Esophagus muscularis mucosa (tissue), 3 donors: ENCODE measurements at regions not wholly inside any gene's neighbourhood (a gene's known extent, or its start where the extent isn't known, plus 50 kb on each side); places are given as distances from the start of the nearest gene placed in this dataset.
"Not testable (repeated sequence)": the region's sequence is repeated elsewhere in the genome, so short reads cannot be mapped to it uniquely, and the experiment has no call there.

Experiments used
- CTCF ChIP-seq, 3 experiments: fragments of 200-600 bp in 2 of 3; fragments of 450-650 bp in 1 of 3; sonication (generic) in 2 of 3; IDR thresholded peaks; one replicate each; pipeline ENCODE4 v1.5.1; 2017 to 2019; ENCODE audit warnings: antibody characterized with exemption in 3 of 3, mild to moderate bottlenecking in 2 of 3, moderate library complexity in 1 of 3
- EP300 ChIP-seq: sonication (generic); formaldehyde crosslinking; IDR thresholded peaks from one replicate; pipeline ENCODE4 v1.6.1; 2017; ENCODE audit warnings: antibody characterized with exemption

DNA sequence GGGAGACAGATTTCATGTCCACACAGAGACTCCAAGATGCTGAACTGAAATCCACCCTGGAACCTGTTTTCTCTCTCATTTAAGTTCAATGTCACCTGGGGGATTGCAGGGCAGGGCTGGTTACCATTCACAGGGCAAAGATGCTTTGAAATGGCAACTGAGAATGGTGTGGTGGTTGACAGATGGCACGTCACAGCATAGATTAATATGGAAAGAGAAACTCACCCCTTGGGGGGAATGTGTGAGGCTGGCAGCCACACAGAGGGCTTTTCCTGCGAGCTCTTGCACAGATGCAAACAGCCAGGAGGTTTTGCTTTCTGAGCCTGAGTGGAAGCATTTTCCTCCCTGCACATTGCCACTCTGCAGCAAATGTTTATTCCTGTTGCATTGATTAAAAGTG lies 167.3 kb upstream of the OSBPL11 start:
- not testable (repeated sequence) for TF ChIP-seq CTCF (IDR thresholded peaks at IDR 0.05); EP300
